Fibroblast of villous mesenchyme (primary cell): ENCODE measurements at regions not wholly inside any gene's neighbourhood (a gene's known extent, or its start where the extent isn't known, plus 50 kb on each side); places are given as distances from the start of the nearest gene placed in this dataset.

ENCODE experiments used
- DNase-seq: peaks from one replicate; pipeline ENCODE4 v3.0.0-alpha.2; 2010; ENCODE audit warnings: low read depth
- H3K4me3 ChIP-seq: 2 replicates; pipeline ENCODE4 v1.5.1; 2011; ENCODE audit warnings: low read depth, mild to moderate bottlenecking, low read length
- CTCF ChIP-seq: IDR thresholded peaks from 2 replicates; pipeline ENCODE4 v1.5.1; 2012; ENCODE audit warnings: low read depth, mild to moderate bottlenecking, low read length; ENCODE audit not compliant: insufficient read depth

GRCh38 chr13:90355162-90355751 lies 992.2 kb upstream of the MIR17HG start:
- no peak for DNase-seq
- no peak for TF ChIP-seq CTCF
- H3K4me3 ChIP-seq: no peak overlapping the region

GRCh38 chr13:90360785-90361184 lies 986.7 kb upstream of the MIR17HG start:
- TF ChIP-seq CTCF: no peak
- no peak for DNase-seq
- no peak overlapping the region for H3K4me3 ChIP-seq

- no peak for TF ChIP-seq CTCF
- no peak for DNase-seq
- no peak overlapping the region for H3K4me3 ChIP-seq
These were observed 984.8 kb upstream of the MIR17HG start for GRCh38 chr13:90362707-90363106.

GRCh38 chr13:90365130-90365529 lies 982.4 kb upstream of the MIR17HG start:
- DNase-seq: peak; percentile 13
- peak; percentile 18 for TF ChIP-seq CTCF
- no peak overlapping the region for H3K4me3 ChIP-seq

- no peak for TF ChIP-seq CTCF
- no peak for DNase-seq
These were observed 973.3 kb upstream of the MIR17HG start for GRCh38 chr13:90374168-90374567.

GRCh38 chr13:90375851-90376250 lies 971.6 kb upstream of the MIR17HG start:
- no peak for DNase-seq
- TF ChIP-seq CTCF: no peak
- H3K4me3 ChIP-seq: no peak overlapping the region

More at GRCh38 chr13:90374168-90374567, 973.3 kb upstream of the MIR17HG start:
- H3K4me3 ChIP-seq: no peak overlapping the region

- no peak overlapping the region for H3K4me3 ChIP-seq
- no peak for DNase-seq
- TF ChIP-seq CTCF: no peak
These were observed 965.1 kb upstream of the MIR17HG start for GRCh38 chr13:90382425-90382824.
